ENCODE measurements at regions not wholly inside any gene's neighbourhood (a gene's known extent, or its start where the extent isn't known, plus 50 kb on each side); places are given as distances from the start of the nearest gene placed in this dataset.
"Not testable (repeated sequence)": the region's sequence is repeated elsewhere in the genome, so short reads cannot be mapped to it uniquely, and the experiment has no call there.

- no peaks in the 10 kb centered on the region for H3K36me3 ChIP-seq (ENCODE audit: control insufficient read depth in 4 of 4, insufficient read depth in 3 of 4, low read depth in 1 of 4, low read length in 3 of 4)
- H3K4me3 ChIP-seq (ENCODE audit: low read depth in 1 of 3, low read length in 3 of 3): no peak overlapping the region
- H3K9ac ChIP-seq (ENCODE audit: low read depth in 1 of 2, low read length in 2 of 2): no peak overlapping the region
- H3K27me3 ChIP-seq (ENCODE audit: control insufficient read depth in 4 of 4, insufficient read depth in 4 of 4, low read length in 3 of 4): no peaks in the 10 kb centered on the region
- TF ChIP-seq YY1 (IDR thresholded peaks at IDR 0.05): no peak
- no peak for TF ChIP-seq EGR1 (IDR thresholded peaks at IDR 0.05; ENCODE audit: low read depth in 2 of 2)
- H3K4me1 ChIP-seq (ENCODE audit: control insufficient read depth in 4 of 4, insufficient read depth in 4 of 4, low read length in 3 of 4): no peaks in the 10 kb centered on the region
- DNase-seq (ENCODE audit: low spot score): no peak
- H3K27ac ChIP-seq (ENCODE audit: low read depth in 1 of 2, low read length in 2 of 2): no peak overlapping the region
- H3K9me3 ChIP-seq (ENCODE audit: control insufficient read depth in 4 of 4, low read length in 3 of 4): peaks cover 0 to 4% (median under 1%) of the 10 kb centered on the region in 4 donors
- 95% methylated on average over 3 of the region's 3 CpGs for WGBS
Measured at GRCh38 chr3:178117641-178118040, 418.6 kb upstream of the KCNMB2 start.

- 94% methylated on average over 6 of the region's 6 CpGs for WGBS
- H3K9ac ChIP-seq (ENCODE audit: low read depth in 1 of 2, low read length in 2 of 2); H3K9me3 ChIP-seq (ENCODE audit: control insufficient read depth in 4 of 4, low read length in 3 of 4); H3K27ac ChIP-seq (ENCODE audit: low read depth in 1 of 2, low read length in 2 of 2); H3K27me3 ChIP-seq (ENCODE audit: control insufficient read depth in 4 of 4, insufficient read depth in 4 of 4, low read length in 3 of 4); H3K4me1 ChIP-seq (ENCODE audit: control insufficient read depth in 4 of 4, insufficient read depth in 4 of 4, low read length in 3 of 4); DNase-seq (ENCODE audit: low spot score); H3K36me3 ChIP-seq (ENCODE audit: control insufficient read depth in 4 of 4, insufficient read depth in 3 of 4, low read depth in 1 of 4, low read length in 3 of 4); H3K4me3 ChIP-seq (ENCODE audit: low read depth in 1 of 3, low read length in 3 of 3): not testable (repeated sequence)
Measured at GRCh38 chr3:178119608-178120295, 416.5 kb upstream of the KCNMB2 start.

- Histone ChIP-seq H3K9ac (ENCODE audit: low read depth in 1 of 2, low read length in 2 of 2) (no peak overlapping the region), H3K4me1 (ENCODE audit: control insufficient read depth in 4 of 4, insufficient read depth in 4 of 4, low read length in 3 of 4) (no peaks in the 10 kb centered on the region), H3K27me3 (ENCODE audit: control insufficient read depth in 4 of 4, insufficient read depth in 4 of 4, low read length in 3 of 4) (no peaks in the 10 kb centered on the region), H3K27ac (ENCODE audit: low read depth in 1 of 2, low read length in 2 of 2) (no peak overlapping the region), H3K9me3 (ENCODE audit: control insufficient read depth in 4 of 4, low read length in 3 of 4) (peaks cover 0 to 4% (median under 1%) of the 10 kb centered on the region in 4 donors), H3K36me3 (ENCODE audit: control insufficient read depth in 4 of 4, insufficient read depth in 3 of 4, low read depth in 1 of 4, low read length in 3 of 4) (no peaks in the 10 kb centered on the region), H3K4me3 (ENCODE audit: low read depth in 1 of 3, low read length in 3 of 3) (no peak overlapping the region)
- no peak for TF ChIP-seq ZBTB33 (IDR thresholded peaks at IDR 0.05)
- TF ChIP-seq FOXA1 (IDR thresholded peaks at IDR 0.05): no peak
- TF ChIP-seq MAX (IDR thresholded peaks at IDR 0.05): no peak
- no peak for TF ChIP-seq RAD21 (IDR thresholded peaks at IDR 0.05)
- no peak for TF ChIP-seq REST (IDR thresholded peaks at IDR 0.05)
- no peak for TF ChIP-seq RXRA (IDR thresholded peaks at IDR 0.05)
- no peak for TF ChIP-seq NR2F2 (IDR thresholded peaks at IDR 0.05)
- no peak for TF ChIP-seq HNF4A (conservative IDR thresholded peaks at IDR 0.05)
- TF ChIP-seq SP1 (IDR thresholded peaks at IDR 0.05): no peak
- TF ChIP-seq HNF4G (IDR thresholded peaks at IDR 0.05): no peak
- no peak for TF ChIP-seq CTCF (IDR thresholded peaks at IDR 0.05; ENCODE audit: low read depth, low read length, missing input control)
- no peak for TF ChIP-seq ATF3 (IDR thresholded peaks at IDR 0.05)
- TF ChIP-seq EGR1 (IDR thresholded peaks at IDR 0.05; ENCODE audit: low read depth in 2 of 2): no peak
- TF ChIP-seq YY1 (IDR thresholded peaks at IDR 0.05): no peak
- no peak for TF ChIP-seq JUND (IDR thresholded peaks at IDR 0.05)
- no peak for TF ChIP-seq TAF1 (conservative IDR thresholded peaks at IDR 0.05)
- no peak for TF ChIP-seq GABPA (IDR thresholded peaks at IDR 0.05 in 1 of 2, conservative IDR thresholded peaks at IDR 0.05 in 1 of 2)
- no peak for TF ChIP-seq FOXA2 (IDR thresholded peaks at IDR 0.05)
- no peak for DNase-seq (ENCODE audit: low spot score)
- 89% methylated on average over 2 of the region's 2 CpGs for WGBS
Measured at GRCh38 chr3:178120367-178120766, 415.9 kb upstream of the KCNMB2 start.
